K562 (cell line): ENCODE measurements at regions not wholly inside any gene's neighbourhood (a gene's known extent, or its start where the extent isn't known, plus 50 kb on each side); places are given as distances from the start of the nearest gene placed in this dataset.

Experiments used
- C11orf30 ChIP-seq: fragments of 450-650 bp; IDR thresholded peaks from 2 replicates; pipeline ENCODE4 v1.6.1; 2016; ENCODE audit warnings: low read depth, mild to moderate bottlenecking
- GABPB1 ChIP-seq: sonication (generic); formaldehyde crosslinking; IDR thresholded peaks from 2 replicates; pipeline ENCODE4 v1.8.0; 2022; ENCODE audit warnings: mild to moderate bottlenecking, missing genetic modification reagents
- MTA1 ChIP-seq: fragments of 450-650 bp; IDR thresholded peaks from 2 replicates; pipeline ENCODE4 v1.6.1; 2017; ENCODE audit warnings: borderline replicate concordance
- RCOR1 ChIP-seq, 2 experiments: IDR thresholded peaks; 2 replicates each; pipeline ENCODE4 v1.6.1; 2012; ENCODE audit warnings: low read depth in 2 of 2, low read length in 2 of 2, borderline replicate concordance in 1 of 2, improper control_type of control experiment in 1 of 2
- SMARCA5 ChIP-seq: fragments of 450-650 bp; IDR thresholded peaks from 2 replicates; pipeline ENCODE4 v1.6.1; 2016
- SRSF1 ChIP-seq: fragments of 200-400 bp; formaldehyde crosslinking; IDR thresholded peaks from 2 replicates; pipeline ENCODE4 v1.6.1; 2017; ENCODE audit warnings: mild to moderate bottlenecking, low read depth, low read length, moderate library complexity
- ZNF121 ChIP-seq: sonication (generic); formaldehyde crosslinking; conservative IDR thresholded peaks from 2 replicates; pipeline ENCODE4 v1.8.0; 2022; ENCODE audit warnings: missing genetic modification reagents
- ZNF778 ChIP-seq: fragments of 450-650 bp; formaldehyde crosslinking; IDR thresholded peaks from 2 replicates; pipeline ENCODE4 v1.4.0; 2020; ENCODE audit warnings: mild to moderate bottlenecking, moderate library complexity
- TF ChIP-seq, protein P1 (sequence below), 2 experiments: fragments of 450-650 bp; IDR thresholded peaks; 2 replicates each; pipeline ENCODE4 v1.6.1; 2016; ENCODE audit warnings: mild to moderate bottlenecking in 2 of 2, borderline replicate concordance in 1 of 2, low read depth in 1 of 2, moderate library complexity in 1 of 2
- TF ChIP-seq, protein P2 (sequence below): fragments of 250-450 bp; sonication (Bioruptor Pico); IDR thresholded peaks from 2 replicates; pipeline ENCODE4 v1.8.0; 2021; ENCODE audit warnings: borderline replicate concordance, mild to moderate bottlenecking, moderate library complexity; ENCODE audit not compliant: poor library complexity, severe bottlenecking
- TF ChIP-seq, protein P3 (sequence below): fragments of 250-450 bp; sonication (Bioruptor Pico); IDR thresholded peaks from 2 replicates; pipeline ENCODE4 v1.8.0; 2022; ENCODE audit warnings: inconsistent platforms

DNA sequence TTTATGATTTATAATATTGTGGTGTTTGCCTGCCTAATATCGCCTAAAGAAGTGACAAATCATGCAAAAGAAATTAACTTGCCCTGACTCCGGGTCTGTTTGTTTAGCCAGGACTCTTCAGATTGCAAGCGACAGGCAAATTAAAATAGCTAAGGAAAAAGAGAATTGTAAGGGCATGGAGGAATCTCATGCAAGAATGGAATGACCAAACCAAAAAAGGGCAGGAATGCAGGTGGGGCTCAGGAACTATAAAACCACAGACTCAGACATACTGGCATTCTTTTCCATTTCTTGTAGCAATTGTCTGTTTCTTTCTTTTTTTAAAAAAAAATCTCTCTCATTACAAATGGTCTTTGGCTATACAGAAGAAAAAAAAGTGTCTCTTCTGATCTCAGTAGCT, 188.1 kb upstream of the XYLT1 start (continued):
- TF ChIP-seq, protein P1, sequence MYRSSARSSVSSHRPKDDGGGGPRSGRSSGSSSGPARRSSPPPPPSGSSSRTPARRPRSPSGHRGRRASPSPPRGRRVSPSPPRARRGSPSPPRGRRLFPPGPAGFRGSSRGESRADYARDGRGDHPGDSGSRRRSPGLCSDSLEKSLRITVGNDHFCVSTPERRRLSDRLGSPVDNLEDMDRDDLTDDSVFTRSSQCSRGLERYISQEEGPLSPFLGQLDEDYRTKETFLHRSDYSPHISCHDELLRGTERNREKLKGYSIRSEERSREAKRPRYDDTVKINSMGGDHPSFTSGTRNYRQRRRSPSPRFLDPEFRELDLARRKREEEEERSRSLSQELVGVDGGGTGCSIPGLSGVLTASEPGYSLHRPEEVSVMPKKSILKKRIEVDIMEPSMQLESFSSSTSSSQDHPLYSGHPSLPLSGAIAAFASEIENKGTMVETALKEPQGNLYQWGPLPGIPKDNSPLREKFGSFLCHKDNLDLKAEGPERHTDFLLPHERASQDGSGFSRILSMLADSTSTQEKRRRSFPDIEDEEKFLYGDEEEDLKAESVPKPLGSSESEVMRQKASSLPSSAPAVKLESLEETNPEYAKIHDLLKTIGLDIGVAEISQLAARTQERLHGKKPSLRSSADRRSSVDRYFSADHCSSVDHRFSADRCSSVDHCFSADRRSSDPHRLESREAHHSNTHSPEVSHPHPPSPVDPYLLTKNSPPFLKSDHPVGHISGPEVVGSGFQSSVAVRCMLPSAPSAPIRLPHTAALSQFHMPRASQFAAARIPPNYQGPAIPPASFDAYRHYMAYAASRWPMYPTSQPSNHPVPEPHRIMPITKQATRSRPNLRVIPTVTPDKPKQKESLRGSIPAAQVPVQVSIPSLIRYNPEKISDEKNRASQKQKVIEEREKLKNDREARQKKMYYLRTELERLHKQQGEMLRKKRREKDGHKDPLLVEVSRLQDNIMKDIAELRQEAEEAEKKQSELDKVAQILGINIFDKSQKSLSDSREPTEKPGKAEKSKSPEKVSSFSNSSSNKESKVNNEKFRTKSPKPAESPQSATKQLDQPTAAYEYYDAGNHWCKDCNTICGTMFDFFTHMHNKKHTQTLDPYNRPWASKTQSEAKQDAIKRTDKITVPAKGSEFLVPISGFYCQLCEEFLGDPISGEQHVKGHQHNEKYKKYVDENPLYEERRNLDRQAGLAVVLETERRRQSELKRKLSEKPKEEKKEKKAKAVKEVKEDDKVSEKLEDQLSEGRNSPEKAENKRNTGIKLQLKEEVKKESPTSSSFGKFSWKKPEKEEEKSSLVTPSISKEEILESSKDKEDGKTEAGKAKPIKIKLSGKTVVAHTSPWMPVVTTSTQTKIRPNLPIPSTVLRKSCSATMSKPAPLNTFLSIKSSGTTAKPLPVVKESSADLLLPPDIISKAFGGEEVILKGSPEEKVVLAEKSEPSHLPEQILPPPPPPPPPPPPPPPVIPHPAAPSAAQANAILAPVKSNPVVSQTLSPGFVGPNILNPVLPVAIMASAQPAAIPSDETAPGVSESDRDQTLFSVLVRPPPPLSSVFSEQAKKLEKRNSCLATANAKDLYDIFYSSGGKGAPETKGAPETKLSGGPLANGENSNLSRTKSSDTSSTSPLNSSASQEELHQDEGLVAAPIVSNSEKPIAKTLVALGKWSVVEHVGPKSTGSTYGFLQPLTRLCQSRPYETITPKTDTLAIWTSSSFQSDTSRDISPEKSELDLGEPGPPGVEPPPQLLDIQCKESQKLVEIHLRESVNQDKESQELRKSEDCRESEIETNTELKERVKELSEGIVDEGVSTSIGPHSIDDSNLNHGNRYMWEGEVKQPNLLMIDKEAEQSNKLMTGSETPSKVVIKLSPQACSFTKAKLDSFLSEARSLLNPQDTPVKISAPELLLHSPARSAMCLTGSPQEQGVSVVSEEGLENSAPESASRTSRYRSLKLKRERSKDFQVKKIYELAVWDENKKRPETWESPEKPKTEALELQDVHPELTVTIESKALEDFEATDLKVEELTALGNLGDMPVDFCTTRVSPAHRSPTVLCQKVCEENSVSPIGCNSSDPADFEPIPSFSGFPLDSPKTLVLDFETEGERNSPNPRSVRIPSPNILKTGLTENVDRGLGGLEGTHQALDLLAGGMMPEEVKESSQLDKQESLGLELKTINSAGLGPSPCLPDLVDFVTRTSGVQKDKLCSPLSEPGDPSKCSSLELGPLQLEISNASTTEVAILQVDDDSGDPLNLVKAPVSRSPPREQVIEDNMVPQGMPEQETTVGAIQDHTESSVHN (IDR thresholded peaks at IDR 0.05; ENCODE audit: borderline replicate concordance in 1 of 2, low read depth in 1 of 2) = no peak
- TF ChIP-seq C11orf30 (no peak), ZNF121 (CRISPR knock-in tag) (no peak), SMARCA5 (no peak), MTA1 (no peak), SRSF1 (no peak), RCOR1 (IDR thresholded peaks at IDR 0.05; ENCODE audit: borderline replicate concordance in 1 of 2, low read depth in 2 of 2, low read length in 2 of 2) (no peak), ZNF778 (no peak), GABPB1 (CRISPR knock-in tag) (no peak)
- TF ChIP-seq, protein P2, sequence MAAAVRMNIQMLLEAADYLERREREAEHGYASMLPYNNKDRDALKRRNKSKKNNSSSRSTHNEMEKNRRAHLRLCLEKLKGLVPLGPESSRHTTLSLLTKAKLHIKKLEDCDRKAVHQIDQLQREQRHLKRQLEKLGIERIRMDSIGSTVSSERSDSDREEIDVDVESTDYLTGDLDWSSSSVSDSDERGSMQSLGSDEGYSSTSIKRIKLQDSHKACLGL (CRISPR knock-in tag) = no peak
- TF ChIP-seq, protein P3, sequence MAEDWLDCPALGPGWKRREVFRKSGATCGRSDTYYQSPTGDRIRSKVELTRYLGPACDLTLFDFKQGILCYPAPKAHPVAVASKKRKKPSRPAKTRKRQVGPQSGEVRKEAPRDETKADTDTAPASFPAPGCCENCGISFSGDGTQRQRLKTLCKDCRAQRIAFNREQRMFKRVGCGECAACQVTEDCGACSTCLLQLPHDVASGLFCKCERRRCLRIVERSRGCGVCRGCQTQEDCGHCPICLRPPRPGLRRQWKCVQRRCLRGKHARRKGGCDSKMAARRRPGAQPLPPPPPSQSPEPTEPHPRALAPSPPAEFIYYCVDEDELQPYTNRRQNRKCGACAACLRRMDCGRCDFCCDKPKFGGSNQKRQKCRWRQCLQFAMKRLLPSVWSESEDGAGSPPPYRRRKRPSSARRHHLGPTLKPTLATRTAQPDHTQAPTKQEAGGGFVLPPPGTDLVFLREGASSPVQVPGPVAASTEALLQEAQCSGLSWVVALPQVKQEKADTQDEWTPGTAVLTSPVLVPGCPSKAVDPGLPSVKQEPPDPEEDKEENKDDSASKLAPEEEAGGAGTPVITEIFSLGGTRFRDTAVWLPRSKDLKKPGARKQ (CRISPR knock-in tag) = no peak
- TF ChIP-seq, all 486 proteins: peak for 0
